ENCODE measurements at regions not wholly inside any gene's neighbourhood (a gene's known extent, or its start where the extent isn't known, plus 50 kb on each side); places are given as distances from the start of the nearest gene placed in this dataset.
"Not testable (repeated sequence)": the region's sequence is repeated elsewhere in the genome, so short reads cannot be mapped to it uniquely, and the experiment has no call there.

GRCh38 chrX:113289503-113289902 lies 448.9 kb upstream of the AMOT start:
- DNase-seq, result peak; percentile 1

GRCh38 chrX:113287761-113288160 lies 447.1 kb upstream of the AMOT start:
- DNase-seq, result no peak

- DNase-seq, result no peak
Measured at GRCh38 chrX:113275804-113276203, 435.2 kb upstream of the AMOT start.

- no peak for DNase-seq
Measured at GRCh38 chrX:113274791-113275190, 434.2 kb upstream of the AMOT start.

DNA sequence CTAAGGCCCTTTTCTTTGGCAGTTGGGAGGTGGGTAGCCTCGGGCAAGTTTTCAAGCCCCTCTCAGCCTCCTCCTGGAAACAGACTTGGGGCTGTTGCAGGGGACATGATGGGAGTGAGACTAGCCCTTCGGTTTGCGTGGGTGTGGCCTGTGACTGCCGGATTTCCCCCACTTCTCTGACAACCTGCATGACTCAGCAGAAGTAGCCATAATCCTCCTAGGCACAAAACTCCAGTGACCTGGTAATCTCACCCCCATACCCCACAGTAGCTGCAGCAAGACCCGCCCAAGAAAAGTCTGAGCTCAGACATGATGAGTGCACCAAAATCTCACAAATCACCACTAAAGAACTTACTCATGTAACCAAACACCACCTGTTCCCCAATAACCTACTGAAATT lies 433.7 kb upstream of the AMOT start:
- DNase-seq, result no peak

- DNase-seq, result no peak
Measured at GRCh38 chrX:113269203-113269602, 428.6 kb upstream of the AMOT start.

- DNase-seq, result no peak
Measured at GRCh38 chrX:113260474-113260873, 419.8 kb upstream of the AMOT start.

DNA sequence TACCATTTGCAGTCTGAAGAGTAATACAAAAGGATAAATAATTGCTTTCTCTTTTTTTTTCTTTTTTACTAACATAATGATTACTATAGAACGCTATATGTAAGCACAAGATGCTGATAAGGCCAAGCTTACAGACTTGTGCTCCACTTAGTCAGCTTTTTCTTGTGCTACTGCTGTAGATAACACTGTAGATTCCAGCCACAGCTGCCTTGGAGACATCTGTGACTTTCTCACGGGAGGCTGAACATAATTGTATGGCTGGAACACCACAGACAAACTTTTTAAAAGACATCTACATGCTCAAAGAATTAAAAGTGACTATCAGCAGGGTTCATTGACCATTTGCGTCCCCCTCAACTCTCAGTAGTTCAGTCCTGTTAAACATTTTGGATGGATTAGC lies 381.7 kb upstream of the AMOT start:
- DNase-seq, result no peak

GRCh38 chrX:113212052-113212451 lies 371.4 kb upstream of the AMOT start:
- DNase-seq, result no peak

DNA sequence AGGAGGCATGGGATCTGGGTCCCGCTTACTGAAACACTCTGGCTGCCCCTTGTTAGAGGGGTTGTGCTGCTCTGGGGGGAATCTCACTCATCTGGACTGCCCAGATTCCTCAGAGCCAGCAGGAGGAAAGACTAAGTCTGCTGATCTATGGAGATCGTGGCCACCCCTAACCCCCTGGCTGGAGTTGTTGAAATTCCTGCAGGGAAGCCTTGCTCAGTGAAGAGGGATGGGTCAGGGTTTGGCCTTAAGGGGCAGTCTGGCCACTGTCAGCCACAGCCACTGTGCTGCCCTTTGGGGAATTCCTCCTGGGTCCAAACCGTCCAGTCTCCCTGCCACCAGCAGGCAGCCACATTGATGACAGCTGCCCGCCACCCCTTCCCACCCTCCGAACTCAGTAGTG lies 362.0 kb upstream of the AMOT start:
- DNase-seq, result no peak

GRCh38 chrX:113195949-113196348 lies 355.3 kb upstream of the AMOT start:
- no peak for DNase-seq

GRCh38 chrX:113192418-113192817 lies 351.8 kb upstream of the AMOT start:
- DNase-seq, result no peak

- DNase-seq, result no peak
Measured at GRCh38 chrX:113157496-113157895, 316.9 kb upstream of the AMOT start.

- not testable (repeated sequence) for DNase-seq
Measured at GRCh38 chrX:113154315-113154714, 313.7 kb upstream of the AMOT start.

- no peak for DNase-seq
Measured at GRCh38 chrX:113136836-113137235, 296.2 kb upstream of the AMOT start.

DNA sequence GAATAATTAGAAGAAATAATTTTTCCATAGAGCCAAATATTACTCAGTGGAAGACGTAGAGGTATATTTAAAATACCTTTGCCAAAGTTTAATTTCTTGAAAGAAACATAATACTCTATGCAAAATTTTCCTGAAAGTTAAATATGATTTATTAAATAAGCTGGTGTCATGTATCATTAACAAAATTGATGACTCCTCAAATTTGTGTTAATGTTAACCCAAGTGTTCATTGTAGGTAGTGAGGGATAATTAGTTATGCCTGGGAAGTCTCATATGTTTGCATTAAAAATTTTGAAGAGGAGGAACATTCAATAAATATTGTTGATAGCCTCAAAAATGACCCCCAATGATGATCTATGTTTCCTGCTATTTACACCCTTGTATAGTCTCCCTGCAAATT lies 292.7 kb upstream of the AMOT start:
- no peak for DNase-seq

GRCh38 chrX:113124693-113125092 lies 284.1 kb upstream of the AMOT start:
- DNase-seq, result no peak

DNA sequence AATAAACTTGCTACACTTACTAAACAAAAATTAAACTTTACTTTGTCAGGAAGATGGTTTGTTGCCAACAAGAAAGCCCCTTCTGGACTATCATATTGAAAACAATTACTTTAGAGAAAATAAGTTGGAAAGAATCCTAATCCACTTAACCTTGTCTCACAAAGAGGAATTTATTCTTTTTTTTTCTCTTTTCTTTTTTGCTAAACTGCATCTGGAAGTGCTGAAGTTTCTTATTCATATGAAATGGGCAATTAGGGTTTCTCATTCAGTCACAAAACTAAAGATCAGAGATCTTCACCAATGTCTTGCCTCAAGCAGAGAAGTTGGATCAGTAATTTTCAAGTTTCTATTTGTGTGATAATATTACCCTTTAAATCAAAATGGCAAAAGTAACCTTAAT lies 234.9 kb upstream of the AMOT start:
- no peak for DNase-seq

- DNase-seq, result no peak
Measured at GRCh38 chrX:113059714-113060113, 219.1 kb upstream of the AMOT start.

DNA sequence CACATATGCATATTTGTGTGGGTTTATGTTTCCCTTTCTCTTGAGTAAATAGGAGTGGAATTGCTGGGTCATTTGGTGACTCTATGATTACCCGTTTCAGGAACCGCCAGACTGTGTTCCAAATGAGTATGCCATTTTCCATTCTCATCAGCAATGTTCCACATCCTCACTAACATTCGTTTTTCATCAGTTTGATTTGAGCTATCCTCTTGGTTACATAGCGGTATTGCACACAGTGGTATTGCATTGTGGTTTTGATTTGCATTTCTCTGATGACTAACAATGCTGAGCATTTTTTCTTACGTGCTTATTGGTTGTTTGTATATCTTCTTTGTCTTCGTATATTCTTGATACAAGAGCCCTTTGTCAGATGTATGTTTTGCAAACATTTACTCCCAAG lies 218.0 kb upstream of the AMOT start:
- no peak for DNase-seq

DNA sequence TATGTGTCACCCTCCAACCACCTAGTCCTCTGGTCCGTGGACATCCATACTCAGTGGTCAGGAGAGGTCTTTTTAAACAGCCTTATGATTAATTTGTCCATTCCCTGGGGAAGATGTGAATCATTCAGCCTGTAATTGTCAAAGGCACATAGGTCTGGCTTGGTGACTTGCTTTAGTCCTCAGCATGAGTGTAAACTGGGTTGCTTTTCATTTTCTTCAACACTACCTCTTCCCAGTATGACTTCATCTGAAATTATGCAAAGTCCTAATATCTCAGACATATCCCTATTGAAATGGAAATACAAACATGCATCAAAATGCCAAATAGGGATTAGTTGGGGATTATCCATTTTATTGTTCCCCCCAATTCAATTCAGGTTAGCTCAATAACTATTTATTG lies 208.3 kb upstream of the AMOT start:
- no peak for DNase-seq

DNA sequence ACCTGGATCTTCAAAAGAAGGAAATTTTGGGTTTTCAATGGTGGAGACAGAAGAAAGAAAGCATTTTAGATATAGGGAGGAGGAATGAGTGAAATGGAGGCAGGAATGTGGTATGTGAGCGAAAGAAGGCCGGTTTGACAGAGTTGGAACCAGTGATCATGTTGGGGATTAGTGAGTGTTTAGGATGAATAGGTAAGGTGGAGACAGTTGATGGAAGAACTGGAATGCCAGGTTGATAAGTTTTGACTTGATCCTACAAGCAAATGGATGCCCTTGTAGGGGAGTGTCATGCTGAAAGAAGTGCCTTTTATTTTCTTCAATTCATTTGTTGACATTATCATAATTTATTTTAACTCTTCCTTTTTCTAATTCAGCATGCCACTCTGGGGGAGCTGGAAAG lies 207.8 kb upstream of the AMOT start:
- no peak for DNase-seq

- DNase-seq, result no peak
Measured at GRCh38 chrX:113033966-113034680, 193.5 kb upstream of the AMOT start.

- DNase-seq, result no peak
Measured at GRCh38 chrX:113019958-113020357, 179.3 kb upstream of the AMOT start.

DNA sequence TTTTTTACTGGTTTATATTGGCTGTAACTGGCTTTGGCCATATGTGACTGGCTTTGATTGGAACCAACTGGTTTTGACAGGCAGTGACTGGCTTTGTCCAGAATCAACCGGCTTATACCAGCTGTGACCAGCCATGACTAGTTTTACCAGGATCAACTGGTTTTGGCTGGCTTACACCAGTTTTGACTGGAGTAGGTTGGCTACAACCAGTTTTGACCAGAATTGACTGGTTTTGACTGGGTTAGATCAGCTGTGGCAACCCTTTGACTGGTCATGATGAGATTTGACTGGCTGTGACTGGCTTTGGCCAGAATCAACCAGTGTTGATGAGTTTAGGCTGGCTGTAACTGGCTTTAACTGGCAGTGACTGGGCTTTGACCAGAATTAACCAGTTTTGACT lies 169.2 kb upstream of the AMOT start:
- DNase-seq, result no peak
